ENCODE measurements at regions not wholly inside any gene's neighbourhood (a gene's known extent, or its start where the extent isn't known, plus 50 kb on each side); places are given as distances from the start of the nearest gene placed in this dataset.
"Not testable (repeated sequence)": the region's sequence is repeated elsewhere in the genome, so short reads cannot be mapped to it uniquely, and the experiment has no call there.

DNA sequence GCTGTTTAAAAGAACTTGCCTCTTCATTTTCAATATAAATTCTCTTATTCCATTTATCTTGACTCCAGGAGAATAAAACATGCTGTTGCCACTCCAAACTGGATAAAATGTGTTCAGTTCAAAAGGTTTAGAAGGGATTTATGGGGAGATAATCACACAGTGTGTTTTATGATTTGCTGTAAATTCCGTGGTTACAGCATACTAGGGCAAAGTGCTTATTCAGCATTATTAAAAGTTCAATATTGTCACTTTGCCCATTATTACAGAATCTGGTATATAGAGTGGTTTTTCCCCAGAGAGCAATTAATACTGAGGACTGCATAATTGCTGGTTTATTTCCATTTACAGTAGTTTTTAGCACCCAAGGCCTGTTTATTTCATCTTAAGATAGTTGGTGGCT, 780.9 kb upstream of the RAG2 start:
- no peak for DNase-seq (ENCODE audit: low read depth in 2 of 3, low spot score in 2 of 3)

DNA sequence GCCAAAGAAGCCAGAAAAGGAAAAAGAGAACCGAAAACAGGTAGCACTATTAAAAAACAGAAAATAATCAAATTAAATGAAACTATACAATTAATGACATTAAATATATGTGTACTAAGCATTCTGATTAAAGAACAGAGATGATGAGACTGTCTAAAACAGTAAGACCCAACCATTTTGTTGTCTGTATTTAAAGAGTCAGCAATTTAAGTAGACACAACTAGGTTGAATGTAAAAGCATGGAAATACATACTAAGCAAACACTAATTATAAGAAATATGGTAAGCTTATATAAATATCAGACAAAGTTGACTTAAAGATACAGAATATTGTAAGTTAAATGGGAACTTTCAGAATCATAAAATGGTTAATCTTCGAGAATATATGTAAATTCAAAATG, 774.6 kb upstream of the RAG2 start:
- no peak for DNase-seq (ENCODE audit: low read depth in 2 of 3, low spot score in 2 of 3)

DNA sequence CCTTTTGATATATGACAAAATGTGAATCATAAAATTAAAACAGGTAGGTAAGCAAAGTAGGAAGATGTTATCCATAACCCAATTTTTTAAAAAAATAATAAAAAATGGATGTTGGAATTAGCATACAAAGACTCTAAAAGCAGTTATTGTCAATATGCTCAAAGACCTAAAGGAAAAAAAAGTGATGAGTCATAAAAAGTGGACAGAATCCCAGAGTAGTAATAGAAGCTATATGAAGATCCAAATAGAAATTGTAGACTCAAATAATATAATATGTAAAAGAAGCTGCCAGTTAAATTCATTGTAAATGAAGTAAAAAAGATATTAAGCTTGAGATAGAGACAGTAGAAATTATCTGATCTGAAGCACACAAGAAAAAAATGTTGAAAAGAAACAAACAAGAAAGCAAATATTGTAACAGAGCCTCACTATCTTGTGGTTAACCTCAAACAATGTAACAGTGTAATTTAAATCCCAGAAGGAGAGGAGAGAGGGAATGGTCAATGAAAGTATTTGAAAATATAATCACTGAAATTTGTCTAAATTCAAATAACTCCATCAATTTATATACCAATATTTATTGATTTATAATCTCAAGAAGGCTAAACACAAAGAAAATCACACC, 773.4 kb upstream of the RAG2 start:
- no peak for DNase-seq (ENCODE audit: low read depth in 2 of 3, low spot score in 2 of 3)

DNA sequence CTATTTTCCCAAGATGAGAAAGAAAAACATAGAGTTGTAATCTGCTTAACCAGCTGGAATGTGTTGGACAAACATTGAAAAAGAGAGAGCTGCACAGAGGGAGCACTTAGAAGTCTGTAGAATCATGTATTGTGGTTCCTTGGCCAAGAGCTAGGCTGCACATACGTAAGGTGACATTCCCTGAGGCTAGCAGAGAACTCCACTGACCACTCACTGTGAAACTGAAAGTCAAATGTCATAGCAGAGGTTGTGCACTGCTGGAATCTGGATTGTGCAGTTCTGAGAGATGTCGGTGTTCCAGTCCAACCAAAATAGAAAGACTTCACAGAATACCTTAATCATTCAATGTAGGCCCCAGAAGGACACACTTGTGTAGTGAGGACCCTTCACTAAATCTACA, 772.8 kb upstream of the RAG2 start:
- no peak for DNase-seq (ENCODE audit: low read depth in 2 of 3, low spot score in 2 of 3)

DNA sequence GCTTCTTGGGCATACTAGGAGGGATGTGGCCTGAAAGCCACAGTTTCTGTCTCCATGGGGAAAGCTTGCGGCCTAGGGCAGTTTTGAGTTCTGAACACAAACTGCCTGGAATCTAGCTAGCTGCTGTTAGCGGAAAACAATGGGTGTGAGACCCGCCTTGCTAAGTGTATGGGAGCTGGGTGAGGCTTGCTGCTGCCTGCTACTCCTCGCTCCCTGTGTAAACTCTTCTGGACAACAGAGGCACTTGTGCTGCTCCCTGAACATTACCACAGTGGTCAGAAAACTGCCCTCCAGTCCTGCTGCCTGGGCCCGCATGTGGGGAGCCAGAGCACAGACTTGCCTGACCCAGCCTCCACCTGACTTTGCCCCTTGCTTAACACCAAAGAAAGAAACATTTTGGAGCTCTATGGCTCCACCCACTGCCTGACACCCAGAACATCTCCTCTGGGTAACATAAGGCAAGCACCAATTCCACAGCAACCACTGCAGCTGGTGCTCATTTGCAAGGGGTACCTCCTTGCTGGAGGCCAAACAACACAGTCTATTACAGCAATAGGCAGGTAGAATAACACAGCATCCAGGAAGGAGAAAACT, 766.3 kb upstream of the RAG2 start:
- no peak for DNase-seq (ENCODE audit: low read depth in 2 of 3, low spot score in 2 of 3)

DNA sequence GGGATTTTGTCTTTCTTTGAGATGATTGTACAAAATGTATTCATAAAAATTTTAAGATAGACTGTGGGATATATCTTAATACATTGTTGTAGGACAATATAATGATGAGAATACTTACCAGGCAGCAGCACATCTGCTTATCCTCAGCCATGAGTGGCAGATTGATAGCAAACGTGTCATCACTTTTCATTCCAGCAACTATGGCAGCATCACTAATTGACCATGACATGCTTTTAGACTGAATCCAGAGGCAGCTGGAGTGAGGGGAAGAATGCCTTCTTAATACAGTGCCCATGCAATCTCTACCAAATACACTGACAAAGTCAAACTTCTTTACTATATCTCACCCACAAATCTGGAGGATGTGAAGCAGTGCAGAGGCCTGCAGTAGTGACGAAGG, 755.2 kb upstream of the RAG2 start:
- DNase-seq (ENCODE audit: low read depth in 2 of 3, low spot score in 2 of 3), result no peak

GRCh38 chr11:37352485-37352884, 754.4 kb upstream of the RAG2 start:
- DNase-seq (ENCODE audit: low read depth in 2 of 3, low spot score in 2 of 3), result no peak

GRCh38 chr11:37343290-37343689, 745.3 kb upstream of the RAG2 start:
- DNase-seq (ENCODE audit: low read depth in 2 of 3, low spot score in 2 of 3), result no peak

DNA sequence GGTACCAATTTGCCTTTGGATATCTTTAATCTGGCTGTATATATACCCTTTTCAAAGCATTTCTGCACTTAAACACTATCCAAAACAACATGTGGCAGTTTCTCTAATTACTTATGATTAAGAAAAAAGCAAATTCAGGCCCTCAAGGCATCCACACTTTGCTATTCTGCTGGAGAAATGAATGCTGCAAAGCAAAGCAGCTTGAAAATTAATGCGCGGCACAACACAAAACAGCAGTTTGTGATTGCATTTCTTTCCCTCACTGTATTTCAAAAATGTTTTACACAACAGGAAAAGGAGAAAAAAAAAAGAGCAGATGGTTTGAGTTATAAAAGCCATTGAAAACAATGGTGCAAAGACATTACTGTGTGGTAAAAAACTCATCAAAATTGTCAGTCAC, 738.4 kb upstream of the RAG2 start:
- DNase-seq (ENCODE audit: low read depth in 2 of 3, low spot score in 2 of 3), result no peak

DNA sequence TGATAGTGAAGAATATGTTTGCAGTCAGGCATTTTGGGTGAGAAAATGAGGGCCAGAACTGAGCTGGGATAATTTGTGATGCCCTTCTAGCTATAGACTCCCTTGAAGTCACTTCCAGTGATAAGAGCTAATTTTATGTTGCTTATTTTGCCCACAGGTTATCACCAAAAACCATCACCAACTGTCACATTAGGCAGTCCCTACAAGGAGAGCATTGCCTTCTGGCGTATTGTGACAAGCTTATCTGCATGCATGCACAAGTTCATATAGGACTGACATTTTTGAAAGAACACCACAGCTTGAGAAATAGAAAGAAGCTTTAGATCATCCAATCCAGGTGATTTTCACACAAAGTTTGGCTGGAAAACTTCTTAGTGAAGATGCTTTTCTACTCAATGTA, 735.3 kb upstream of the RAG2 start:
- no peak for DNase-seq (ENCODE audit: low read depth in 2 of 3, low spot score in 2 of 3)

GRCh38 chr11:37323843-37324242, 725.8 kb upstream of the RAG2 start:
- no peak for DNase-seq (ENCODE audit: low read depth in 2 of 3, low spot score in 2 of 3)

GRCh38 chr11:37322333-37323194, 724.5 kb upstream of the RAG2 start:
- no peak for DNase-seq (ENCODE audit: low read depth in 2 of 3, low spot score in 2 of 3)

DNA sequence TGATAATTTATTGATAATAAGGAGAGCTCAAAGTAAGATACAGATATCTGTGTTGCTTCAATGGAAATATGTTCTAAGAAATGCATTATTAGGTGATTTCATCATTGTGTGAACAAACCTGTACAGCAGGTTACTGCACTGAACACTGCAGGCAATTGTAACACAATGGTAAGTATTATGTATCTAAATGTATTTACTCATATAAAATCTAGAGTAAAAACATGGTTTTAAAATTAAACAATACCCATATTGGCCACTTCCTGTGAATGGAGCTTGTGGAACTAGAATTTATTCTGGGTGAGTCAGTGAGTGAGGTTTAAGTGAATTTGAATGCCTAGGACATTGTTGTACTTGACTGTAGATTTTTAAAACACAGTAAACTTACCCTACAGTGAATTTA, 722.9 kb upstream of the RAG2 start:
- no peak for DNase-seq (ENCODE audit: low read depth in 2 of 3, low spot score in 2 of 3)

DNA sequence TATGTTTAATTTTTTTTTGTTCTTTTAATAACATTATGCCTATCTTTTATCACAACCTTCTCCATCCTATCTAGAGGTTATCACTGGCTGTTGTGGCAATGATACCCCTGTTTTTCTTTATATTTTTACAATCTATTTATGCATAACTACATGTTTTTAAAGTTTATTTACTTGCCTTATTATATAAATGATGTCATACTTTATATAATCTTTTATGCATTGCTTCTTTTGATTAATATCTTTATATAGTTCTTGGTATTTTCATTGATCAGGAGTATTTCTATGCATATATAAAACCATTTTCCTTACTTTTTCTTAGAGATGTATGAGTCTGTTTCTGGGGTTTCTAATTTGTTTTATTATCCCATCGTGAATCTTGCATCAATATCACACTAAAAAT, 719.8 kb upstream of the RAG2 start:
- no peak for DNase-seq (ENCODE audit: low read depth in 2 of 3, low spot score in 2 of 3)

DNA sequence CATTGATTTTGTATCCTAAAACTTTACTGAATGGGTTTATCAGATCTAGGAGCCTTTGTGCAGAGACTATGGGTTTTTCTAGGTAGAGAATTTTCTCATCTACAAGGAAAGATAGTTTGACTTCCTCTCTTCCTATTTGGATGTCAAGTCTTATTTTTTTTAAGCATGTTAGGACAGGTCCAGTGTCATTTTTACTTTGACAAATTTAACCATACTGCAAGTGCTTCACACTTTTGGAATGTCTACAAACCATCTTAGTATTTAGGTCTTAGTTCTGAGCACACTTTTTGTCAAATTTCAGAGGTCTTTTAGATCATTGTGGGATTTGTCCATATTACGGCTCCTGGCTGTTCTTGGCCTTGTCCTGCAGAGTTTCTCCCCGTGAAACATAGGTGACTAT, 715.2 kb upstream of the RAG2 start:
- DNase-seq (ENCODE audit: low read depth in 2 of 3, low spot score in 2 of 3), result no peak

DNA sequence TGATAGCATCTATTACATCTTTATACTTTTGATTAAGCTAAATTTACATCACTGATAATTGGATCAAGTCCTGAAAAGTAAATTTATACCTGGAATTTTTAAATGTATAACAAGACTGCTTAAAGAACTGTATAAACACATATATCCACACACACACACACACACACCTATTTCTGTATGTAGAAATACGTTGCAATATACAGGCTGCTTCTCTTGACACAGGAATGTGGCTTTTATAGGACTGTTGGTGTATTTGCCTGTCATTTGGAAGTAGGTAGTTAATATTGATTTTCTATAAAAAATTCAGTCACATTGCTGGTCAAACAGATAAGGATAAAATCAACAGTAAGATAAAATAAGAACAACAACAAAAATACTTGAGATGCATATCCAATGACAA, 708.5 kb upstream of the RAG2 start:
- DNase-seq (ENCODE audit: low read depth in 2 of 3, low spot score in 2 of 3), result no peak

DNA sequence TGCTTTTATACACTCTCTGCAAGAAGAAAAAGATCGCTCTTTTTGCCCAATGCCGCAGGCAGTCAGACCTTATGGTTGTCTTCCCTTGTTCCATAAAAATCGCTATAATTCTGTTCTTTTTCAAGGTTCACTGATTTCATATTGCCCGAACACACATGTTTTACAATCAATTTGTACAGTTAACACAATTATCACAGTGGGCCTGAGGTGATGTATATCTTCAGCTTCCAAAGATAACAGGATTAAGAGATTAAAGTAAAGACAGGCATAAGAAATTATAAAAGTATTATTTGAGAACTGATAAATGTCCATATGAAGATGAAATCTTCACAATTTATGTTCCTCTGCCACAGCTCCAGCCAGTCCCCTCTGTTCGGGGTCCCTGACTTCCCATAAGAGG, 703.4 kb upstream of the RAG2 start:
- DNase-seq (ENCODE audit: low read depth in 2 of 3, low spot score in 2 of 3), result not testable (repeated sequence)

DNA sequence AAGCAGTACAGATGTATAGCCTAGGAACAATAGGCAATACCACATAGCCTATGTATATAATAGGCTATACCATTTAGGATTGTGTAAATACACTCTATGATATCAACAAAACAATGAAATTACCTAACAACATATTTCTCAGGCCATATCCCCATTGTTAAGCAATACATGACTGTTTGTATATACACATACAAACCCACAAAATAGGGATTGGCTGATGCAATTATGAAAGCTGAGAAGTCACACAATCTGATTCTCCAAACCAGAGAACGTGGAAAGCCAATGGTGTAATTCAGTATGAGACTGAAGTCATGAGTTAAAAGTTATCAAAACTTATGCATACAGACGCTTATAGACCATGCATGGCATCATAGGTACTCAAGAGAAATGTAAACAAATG, 700.1 kb upstream of the RAG2 start:
- no peak for DNase-seq (ENCODE audit: low read depth in 2 of 3, low spot score in 2 of 3)

DNA sequence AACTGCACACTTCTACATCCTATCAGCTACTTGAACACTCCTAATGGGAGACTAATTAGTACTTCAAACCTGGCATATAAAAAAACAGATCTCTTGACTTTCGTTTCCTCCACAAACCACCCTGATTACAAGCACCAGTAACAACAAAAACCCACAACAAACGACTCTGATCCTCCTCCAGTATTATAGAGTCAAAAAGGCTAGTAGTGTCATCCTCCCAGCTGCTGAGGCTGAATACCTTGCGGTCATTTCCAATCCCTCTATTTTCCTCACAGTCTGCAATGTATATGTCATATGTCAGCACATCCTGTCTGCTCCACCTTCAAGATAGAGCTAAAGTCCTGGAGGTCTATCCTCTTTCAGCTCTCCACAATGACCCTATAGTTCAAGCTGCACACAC, 688.9 kb upstream of the RAG2 start:
- no peak for DNase-seq (ENCODE audit: low read depth in 2 of 3, low spot score in 2 of 3)

DNA sequence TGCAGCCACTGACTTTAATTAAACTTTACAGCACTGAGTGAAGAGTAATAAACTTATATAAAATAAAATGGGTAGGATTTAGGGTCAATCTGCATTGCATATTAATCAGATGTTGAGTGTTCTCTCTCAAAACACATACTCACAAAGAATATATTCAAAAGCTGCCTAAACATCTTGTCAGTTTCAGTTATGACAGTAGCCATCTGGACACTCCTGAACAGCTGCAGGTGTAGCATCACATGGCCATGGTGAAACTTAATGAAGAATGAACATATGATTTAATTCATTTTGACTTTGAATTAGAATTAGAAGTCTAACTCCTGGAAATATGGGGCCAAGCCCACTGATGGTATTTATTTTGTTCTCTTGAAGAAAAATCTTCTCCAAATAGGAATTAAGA, 684.3 kb upstream of the RAG2 start:
- DNase-seq (ENCODE audit: low read depth in 2 of 3, low spot score in 2 of 3), result no peak

- DNase-seq (ENCODE audit: low read depth in 2 of 3, low spot score in 2 of 3), result no peak
These were observed 682.2 kb upstream of the RAG2 start for GRCh38 chr11:37280200-37280599.

GRCh38 chr11:37277896-37278465, 679.9 kb upstream of the RAG2 start:
- DNase-seq (ENCODE audit: low read depth in 2 of 3, low spot score in 2 of 3), result no peak
